Activated T-helper 17 cell treated with anti-CD3 and anti-CD28 coated beads, Interleukin-2, amount 50 U/mL, for 72 hours (primary cell): ENCODE measurements at regions not wholly inside any gene's neighbourhood (a gene's known extent, or its start where the extent isn't known, plus 50 kb on each side); places are given as distances from the start of the nearest gene placed in this dataset.
"Not testable (repeated sequence)": the region's sequence is repeated elsewhere in the genome, so short reads cannot be mapped to it uniquely, and the experiment has no call there.

Source experiments
- ATAC-seq: fragments of 150-1000 bp; cut with Tn5 transposase; replicated peaks from 2 replicates; pipeline ENCODE4 v1.10.0; 2021; ENCODE audit warnings: mild to moderate bottlenecking, moderate library complexity
- H3K27ac Mint-ChIP-seq: one replicate; pipeline ENCODE4 v1.8.0; 2022; ENCODE audit warnings: mixed read lengths
- H3K27me3 Mint-ChIP-seq: one replicate; pipeline ENCODE4 v1.8.0; 2022; ENCODE audit warnings: mixed read lengths
- H3K36me3 Mint-ChIP-seq: one replicate; pipeline ENCODE4 v1.8.0; 2022; ENCODE audit warnings: low read depth, mild to moderate bottlenecking, mixed read lengths
- H3K4me1 Mint-ChIP-seq: one replicate; pipeline ENCODE4 v1.8.0; 2022; ENCODE audit warnings: mixed read lengths
- H3K4me3 Mint-ChIP-seq: one replicate; pipeline ENCODE4 v1.8.0; 2022; ENCODE audit warnings: mild to moderate bottlenecking, mixed read lengths
- H3K9me3 Mint-ChIP-seq: one replicate; pipeline ENCODE4 v1.8.0; 2022; ENCODE audit warnings: mixed read lengths

DNA sequence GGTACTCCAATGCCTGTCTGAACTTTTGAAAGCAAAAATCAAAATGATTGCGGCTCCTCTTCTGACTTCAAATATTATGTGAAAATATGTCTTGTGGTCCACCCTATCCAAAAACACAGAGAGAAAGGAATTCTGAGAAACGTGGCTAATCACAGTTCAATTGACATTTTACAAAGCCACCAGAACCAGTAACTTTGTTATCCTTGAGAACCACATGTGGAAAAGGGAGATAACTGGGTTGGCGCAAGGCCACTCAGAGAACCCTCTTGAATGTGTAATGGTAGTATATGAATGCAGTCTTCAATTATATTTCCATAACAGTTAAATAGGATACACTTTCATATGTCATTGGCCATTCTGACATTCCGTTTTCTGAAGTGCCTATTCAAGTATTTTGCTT is 1030.0 kb upstream of the TMPRSS15 start:
- Mint-ChIP-seq H3K4me3 (no peak overlapping the region), H3K27ac (no peak overlapping the region), H3K27me3 (no peaks in the 10 kb centered on the region), H3K36me3 (no peaks in the 10 kb centered on the region), H3K9me3 (peaks cover 9% of the 10 kb centered on the region), H3K4me1 (no peaks in the 10 kb centered on the region)
- no peak for ATAC-seq

- Mint-ChIP-seq H3K4me3 (no peak overlapping the region), H3K4me1 (no peaks in the 10 kb centered on the region), H3K27ac (no peak overlapping the region), H3K36me3 (no peaks in the 10 kb centered on the region), H3K27me3 (no peaks in the 10 kb centered on the region), H3K9me3 (peaks cover 6% of the 10 kb centered on the region)
- no peak for ATAC-seq
Measured at GRCh38 chr21:19440792-19441655, 1037.4 kb upstream of the TMPRSS15 start.

- no peak for ATAC-seq
- Mint-ChIP-seq H3K27ac (no peak overlapping the region), H3K27me3 (no peaks in the 10 kb centered on the region), H3K4me3 (no peak overlapping the region), H3K36me3 (no peaks in the 10 kb centered on the region), H3K4me1 (no peaks in the 10 kb centered on the region), H3K9me3 (peaks cover 4% of the 10 kb centered on the region)
Measured at GRCh38 chr21:19458295-19458694, 1054.7 kb upstream of the TMPRSS15 start.

DNA sequence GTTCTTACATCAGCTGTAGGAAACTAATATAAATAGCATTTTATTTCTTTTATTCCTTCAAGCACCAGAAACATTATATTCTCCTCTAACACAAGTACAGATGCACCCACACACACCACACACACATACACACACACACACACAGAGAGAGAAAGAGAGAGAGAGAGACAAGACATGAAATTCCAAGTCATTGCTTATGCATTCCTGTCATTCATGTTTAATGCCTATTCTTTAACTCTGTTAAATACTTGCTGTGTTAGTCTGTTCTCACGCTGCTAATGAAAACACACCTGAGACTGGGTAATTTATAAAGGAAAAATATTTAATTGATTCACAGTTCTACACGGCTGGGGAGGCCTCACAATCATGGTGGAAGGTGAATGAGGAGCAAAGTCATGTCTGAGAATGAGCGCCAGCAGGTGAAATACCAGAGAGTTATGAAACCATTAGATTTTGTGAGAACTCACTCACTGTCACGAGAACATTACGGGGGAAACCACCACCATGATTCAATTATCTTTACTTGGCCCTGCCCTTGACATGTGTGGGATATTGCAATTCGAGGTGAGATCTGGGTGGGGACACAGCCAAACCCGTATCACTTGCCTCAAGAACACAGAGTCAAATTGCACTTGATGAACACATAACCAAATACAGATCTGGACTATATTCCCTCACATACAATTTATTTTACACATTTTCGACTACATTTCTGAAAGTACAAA is 1058.1 kb upstream of the TMPRSS15 start:
- Mint-ChIP-seq H3K4me1 (no peaks in the 10 kb centered on the region), H3K27me3 (no peaks in the 10 kb centered on the region), H3K27ac (no peak overlapping the region), H3K9me3 (peaks cover 4% of the 10 kb centered on the region), H3K36me3 (no peaks in the 10 kb centered on the region), H3K4me3 (no peak overlapping the region)
- ATAC-seq, result no peak

DNA sequence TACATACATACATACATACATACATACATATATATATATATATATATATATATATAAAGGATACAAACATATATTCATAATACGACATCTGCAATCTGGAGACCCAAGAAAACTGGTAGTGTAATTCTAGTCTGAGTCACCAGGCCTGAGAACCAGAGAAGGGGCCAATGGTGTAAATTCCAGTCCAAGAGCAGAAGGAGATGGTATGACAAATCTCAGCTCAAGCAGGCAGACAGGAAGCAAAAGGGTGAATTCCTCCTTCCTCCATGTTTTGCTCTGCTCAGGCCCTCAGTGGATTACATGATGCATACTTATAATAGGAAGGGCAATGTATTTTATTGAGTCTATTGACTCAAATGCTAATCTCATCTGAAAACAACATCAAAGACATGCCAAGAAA is 1060.4 kb upstream of the TMPRSS15 start:
- Mint-ChIP-seq H3K36me3 (no peaks in the 10 kb centered on the region), H3K9me3 (peaks cover 4% of the 10 kb centered on the region), H3K27ac (no peak overlapping the region), H3K4me1 (no peaks in the 10 kb centered on the region), H3K27me3 (no peaks in the 10 kb centered on the region), H3K4me3 (no peak overlapping the region)
- no peak for ATAC-seq

DNA sequence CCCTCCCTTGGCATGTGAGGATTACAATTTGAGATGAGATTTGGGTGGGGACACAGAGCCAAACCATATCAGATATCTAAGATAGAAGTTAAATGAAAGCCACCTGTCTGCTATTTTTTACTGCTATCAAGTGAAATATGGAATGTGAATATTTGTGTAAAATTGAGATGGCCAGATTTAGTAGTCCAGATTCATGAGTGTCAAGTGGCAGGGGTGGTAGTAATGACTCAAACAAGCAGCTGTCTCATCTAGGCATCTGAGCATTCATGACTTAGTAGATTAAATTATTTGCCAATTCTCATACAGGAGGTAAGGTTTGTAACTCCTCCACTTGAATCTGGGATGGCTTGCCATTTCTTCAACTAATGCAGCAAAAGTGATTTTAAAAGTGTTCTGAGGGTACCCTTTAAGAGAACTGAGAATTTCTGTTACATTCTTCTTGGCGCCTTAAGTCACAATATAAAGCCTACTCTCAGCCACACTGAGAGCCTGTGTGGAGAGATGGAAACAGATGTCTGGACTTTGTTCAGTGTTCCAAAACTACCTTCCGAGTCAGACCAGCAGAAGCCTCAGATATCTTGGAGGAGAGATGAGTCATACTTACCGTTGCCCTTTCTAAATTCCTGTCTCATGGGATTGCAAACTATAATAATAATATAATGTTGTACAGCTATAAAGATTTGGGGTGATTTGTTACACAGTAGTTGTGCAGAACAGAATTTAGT is 1065.6 kb upstream of the TMPRSS15 start:
- H3K4me3 Mint-ChIP-seq, result no peak overlapping the region
- H3K27ac Mint-ChIP-seq, result no peak overlapping the region
- ATAC-seq, result no peak
- peaks cover 11% of the 10 kb centered on the region for H3K9me3 Mint-ChIP-seq
- H3K27me3 Mint-ChIP-seq, result no peaks in the 10 kb centered on the region
- no peaks in the 10 kb centered on the region for H3K36me3 Mint-ChIP-seq
- no peaks in the 10 kb centered on the region for H3K4me1 Mint-ChIP-seq

- no peak overlapping the region for H3K4me3 Mint-ChIP-seq
Measured at GRCh38 chr21:19475525-19475924, 1071.9 kb upstream of the TMPRSS15 start.

GRCh38 chr21:19489930-19490329 is 1086.3 kb upstream of the TMPRSS15 start:
- no peaks in the 10 kb centered on the region for H3K4me1 Mint-ChIP-seq
- H3K9me3 Mint-ChIP-seq, result peaks cover 11% of the 10 kb centered on the region
- H3K4me3 Mint-ChIP-seq, result no peak overlapping the region
- no peak overlapping the region for H3K27ac Mint-ChIP-seq
- ATAC-seq, result no peak
- no peaks in the 10 kb centered on the region for H3K36me3 Mint-ChIP-seq
- H3K27me3 Mint-ChIP-seq, result no peaks in the 10 kb centered on the region

More at GRCh38 chr21:19475525-19475924, 1071.9 kb upstream of the TMPRSS15 start:
- H3K9me3 Mint-ChIP-seq, result peaks cover 11% of the 10 kb centered on the region
- ATAC-seq, result no peak
- H3K36me3 Mint-ChIP-seq, result no peaks in the 10 kb centered on the region
- no peaks in the 10 kb centered on the region for H3K4me1 Mint-ChIP-seq
- no peaks in the 10 kb centered on the region for H3K27me3 Mint-ChIP-seq
- H3K27ac Mint-ChIP-seq, result no peak overlapping the region

GRCh38 chr21:19490481-19490880 is 1086.9 kb upstream of the TMPRSS15 start:
- Mint-ChIP-seq H3K9me3 (peaks cover 11% of the 10 kb centered on the region), H3K36me3 (no peaks in the 10 kb centered on the region), H3K27ac (no peak overlapping the region), H3K27me3 (no peaks in the 10 kb centered on the region), H3K4me3 (no peak overlapping the region), H3K4me1 (no peaks in the 10 kb centered on the region)
- no peak for ATAC-seq

GRCh38 chr21:19493437-19494241 is 1090.1 kb upstream of the TMPRSS15 start:
- not testable (repeated sequence) for H3K4me1 Mint-ChIP-seq, H3K27me3 Mint-ChIP-seq, H3K4me3 Mint-ChIP-seq

GRCh38 chr21:19501115-19501514 is 1097.5 kb upstream of the TMPRSS15 start:
- no peak for ATAC-seq
- peaks cover 15% of the 10 kb centered on the region for H3K9me3 Mint-ChIP-seq

More at GRCh38 chr21:19493437-19494241, 1090.1 kb upstream of the TMPRSS15 start:
- ATAC-seq, H3K27ac Mint-ChIP-seq, H3K36me3 Mint-ChIP-seq: not testable (repeated sequence)
- peaks cover 15% of the 10 kb centered on the region for H3K9me3 Mint-ChIP-seq

GRCh38 chr21:19507682-19508260 is 1104.2 kb upstream of the TMPRSS15 start:
- Mint-ChIP-seq H3K27me3 (no peaks in the 10 kb centered on the region), H3K4me1 (no peaks in the 10 kb centered on the region), H3K27ac (no peak overlapping the region), H3K4me3 (no peak overlapping the region), H3K9me3 (peaks cover 19% of the 10 kb centered on the region), H3K36me3 (no peaks in the 10 kb centered on the region)
- no peak for ATAC-seq

More at GRCh38 chr21:19501115-19501514, 1097.5 kb upstream of the TMPRSS15 start:
- Mint-ChIP-seq H3K36me3 (no peaks in the 10 kb centered on the region), H3K27me3 (no peaks in the 10 kb centered on the region), H3K4me3 (no peak overlapping the region), H3K4me1 (no peaks in the 10 kb centered on the region), H3K27ac (no peak overlapping the region)

DNA sequence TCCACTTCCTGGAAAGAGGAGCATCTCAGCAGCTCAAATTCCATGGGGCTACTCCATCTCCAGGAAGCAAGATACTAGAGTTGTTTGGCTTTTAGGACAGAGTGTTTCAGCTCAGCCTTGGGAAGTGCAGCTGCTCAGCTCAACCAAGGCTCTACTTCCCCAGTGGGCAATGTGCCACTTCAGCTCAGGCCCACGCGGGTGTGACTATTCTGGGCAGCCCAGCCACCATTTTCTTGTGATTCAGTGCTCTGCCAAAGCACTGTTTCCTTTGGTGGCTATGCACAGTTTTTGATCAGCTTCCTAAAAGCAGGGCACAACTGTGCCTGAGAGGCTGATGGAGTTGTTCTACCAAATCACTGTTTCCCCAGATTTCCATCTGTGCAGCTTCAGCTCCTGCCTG is 1104.9 kb upstream of the TMPRSS15 start:
- no peaks in the 10 kb centered on the region for H3K36me3 Mint-ChIP-seq
- peaks cover 19% of the 10 kb centered on the region for H3K9me3 Mint-ChIP-seq
- ATAC-seq, result no peak
- no peak overlapping the region for H3K4me3 Mint-ChIP-seq
- H3K27ac Mint-ChIP-seq, result no peak overlapping the region
- no peaks in the 10 kb centered on the region for H3K4me1 Mint-ChIP-seq
- no peaks in the 10 kb centered on the region for H3K27me3 Mint-ChIP-seq

GRCh38 chr21:19508844-19509243 is 1105.3 kb upstream of the TMPRSS15 start:
- peaks cover 19% of the 10 kb centered on the region for H3K9me3 Mint-ChIP-seq
- no peaks in the 10 kb centered on the region for H3K27me3 Mint-ChIP-seq
- H3K36me3 Mint-ChIP-seq, result no peaks in the 10 kb centered on the region
- H3K4me3 Mint-ChIP-seq, result no peak overlapping the region
- no peak for ATAC-seq
- no peaks in the 10 kb centered on the region for H3K4me1 Mint-ChIP-seq
- no peak overlapping the region for H3K27ac Mint-ChIP-seq
